ENCODE measurements at regions not wholly inside any gene's neighbourhood (a gene's known extent, or its start where the extent isn't known, plus 50 kb on each side); places are given as distances from the start of the nearest gene placed in this dataset.

GRCh38 chr3:162936706-162937105 lies 1440.1 kb downstream of the OTOL1 start:
- Histone ChIP-seq H3K36me3 (no peaks in the 10 kb centered on the region), H3K9me3 (no peaks in the 10 kb centered on the region), H3K4me3 (no peak overlapping the region), H3K4me1 (no peaks in the 10 kb centered on the region), H3K27me3 (no peaks in the 10 kb centered on the region), H3K27ac (no peak overlapping the region)
- intact Hi-C loops (cut with DNase I; ENCODE audit: low total_unique reads) = no loop called here
- DNase-seq = no peak
- TF ChIP-seq CTCF (IDR thresholded peaks at IDR 0.05) = no peak
- no peak for TF ChIP-seq POLR2AphosphoS5 (IDR thresholded peaks at IDR 0.05)
- TF ChIP-seq POLR2A (IDR thresholded peaks at IDR 0.05) = no peak
- TF ChIP-seq EP300 (IDR thresholded peaks at IDR 0.05) = no peak

GRCh38 chr3:162938083-162938482 lies 1441.5 kb downstream of the OTOL1 start:
- no peaks in the 10 kb centered on the region for H3K9me3 ChIP-seq
- no peaks in the 10 kb centered on the region for H3K27me3 ChIP-seq
- no peak overlapping the region for H3K4me3 ChIP-seq
- no peak overlapping the region for H3K27ac ChIP-seq
- intact Hi-C loops (cut with DNase I; ENCODE audit: low total_unique reads) = no loop called here
- 40 to 62% (median 51%) methylated on average over 2 of the region's 2 CpGs for WGBS, 5 donors
- peak in 1 of 2 donors; percentile 2 for DNase-seq
- TF ChIP-seq POLR2A (IDR thresholded peaks at IDR 0.05) = no peak
- TF ChIP-seq EP300 (IDR thresholded peaks at IDR 0.05) = no peak
- TF ChIP-seq CTCF (IDR thresholded peaks at IDR 0.05) = no peak
- TF ChIP-seq POLR2AphosphoS5 (IDR thresholded peaks at IDR 0.05) = no peak
- no peaks in the 10 kb centered on the region for H3K4me1 ChIP-seq
- H3K36me3 ChIP-seq = no peaks in the 10 kb centered on the region

- Histone ChIP-seq H3K9me3 (no peaks in the 10 kb centered on the region), H3K36me3 (no peaks in the 10 kb centered on the region), H3K4me1 (no peaks in the 10 kb centered on the region), H3K27ac (no peak overlapping the region), H3K27me3 (no peaks in the 10 kb centered on the region), H3K4me3 (no peak overlapping the region)
- no peak for DNase-seq
- WGBS, 5 donors = 0 to 44% (median 0%) methylated on average over 1 of the region's 1 CpG
- no peak for TF ChIP-seq POLR2A (IDR thresholded peaks at IDR 0.05)
- TF ChIP-seq EP300 (IDR thresholded peaks at IDR 0.05) = no peak
- no peak for TF ChIP-seq CTCF (IDR thresholded peaks at IDR 0.05)
- TF ChIP-seq POLR2AphosphoS5 (IDR thresholded peaks at IDR 0.05) = no peak
- intact Hi-C loops (cut with DNase I; ENCODE audit: low total_unique reads) = no loop called here
Measured at GRCh38 chr3:162945626-162946025, 1449.0 kb downstream of the OTOL1 start.

- Histone ChIP-seq H3K4me3 (no peak overlapping the region), H3K27ac (no peak overlapping the region), H3K9me3 (no peaks in the 10 kb centered on the region), H3K4me1 (no peaks in the 10 kb centered on the region), H3K27me3 (no peaks in the 10 kb centered on the region), H3K36me3 (no peaks in the 10 kb centered on the region)
- intact Hi-C loops (cut with DNase I; ENCODE audit: low total_unique reads) = no loop called here
- no peak for DNase-seq
- no peak for TF ChIP-seq CTCF (IDR thresholded peaks at IDR 0.05)
Measured at GRCh38 chr3:162956711-162957110, 1460.1 kb downstream of the OTOL1 start.

- no peaks in the 10 kb centered on the region for H3K36me3 ChIP-seq
- no peaks in the 10 kb centered on the region for H3K4me1 ChIP-seq
- no peaks in the 10 kb centered on the region for H3K27me3 ChIP-seq
- TF ChIP-seq EP300 (IDR thresholded peaks at IDR 0.05) (no peak), POLR2A (IDR thresholded peaks at IDR 0.05) (no peak), CTCF (IDR thresholded peaks at IDR 0.05) (no peak), POLR2AphosphoS5 (IDR thresholded peaks at IDR 0.05) (no peak)
- H3K27ac ChIP-seq = no peak overlapping the region
- peaks cover 0 to 10% (median 0%) of the 10 kb centered on the region in 4 donors for H3K9me3 ChIP-seq
- intact Hi-C loops (cut with DNase I; ENCODE audit: low total_unique reads) = no loop called here
- DNase-seq = no peak
- H3K4me3 ChIP-seq = no peak overlapping the region
- 39 to 66% (median 63%) methylated on average over 1 of the region's 1 CpG for WGBS, 5 donors
Measured at GRCh38 chr3:162960269-162960668, 1463.7 kb downstream of the OTOL1 start.
